22Rv1 (cell line): ENCODE measurements at regions not wholly inside any gene's neighbourhood (a gene's known extent, or its start where the extent isn't known, plus 50 kb on each side); places are given as distances from the start of the nearest gene placed in this dataset.

Experiments
- H3K27ac ChIP-seq: fragments of 450-650 bp; 2 replicates; pipeline ENCODE4 v1.5.1; 2017
- CTCF ChIP-seq: fragments of 450-650 bp; IDR thresholded peaks from 2 replicates; pipeline ENCODE4 v1.5.1; 2017; ENCODE audit warnings: mild to moderate bottlenecking
- ZFX ChIP-seq: fragments of 450-650 bp; IDR thresholded peaks from 2 replicates; pipeline ENCODE4 v1.6.1; 2017; ENCODE audit warnings: antibody characterized with exemption, borderline replicate concordance

- TF ChIP-seq CTCF (no peak), ZFX (no peak)
- H3K27ac ChIP-seq = no peak overlapping the region
Observed at GRCh38 chr3:59443618-59444293, 393.9 kb upstream of the CFAP20DC start.

- TF ChIP-seq ZFX = no peak
- TF ChIP-seq CTCF = no peak
- H3K27ac ChIP-seq = no peak overlapping the region
Observed at GRCh38 chr3:59442046-59442445, 392.2 kb upstream of the CFAP20DC start.

- TF ChIP-seq ZFX (no peak), CTCF (no peak)
- H3K27ac ChIP-seq = no peak overlapping the region
Observed at GRCh38 chr3:59440285-59441028, 390.6 kb upstream of the CFAP20DC start.

- TF ChIP-seq ZFX (no peak), CTCF (no peak)
- H3K27ac ChIP-seq = no peak overlapping the region
Observed at GRCh38 chr3:59438492-59438891, 388.7 kb upstream of the CFAP20DC start.

GRCh38 chr3:59436164-59436958 lies 386.5 kb upstream of the CFAP20DC start:
- no peak for TF ChIP-seq CTCF
- no peak for TF ChIP-seq ZFX
- no peak overlapping the region for H3K27ac ChIP-seq

GRCh38 chr3:59433546-59433945 lies 383.7 kb upstream of the CFAP20DC start:
- H3K27ac ChIP-seq = no peak overlapping the region
- TF ChIP-seq CTCF = no peak
- no peak for TF ChIP-seq ZFX

- H3K27ac ChIP-seq = no peak overlapping the region
- TF ChIP-seq ZFX = no peak
- TF ChIP-seq CTCF = no peak
Observed at GRCh38 chr3:59432665-59433064, 382.8 kb upstream of the CFAP20DC start.
